Stomach smooth muscle (tissue), 2 donors: ENCODE measurements at regions not wholly inside any gene's neighbourhood (a gene's known extent, or its start where the extent isn't known, plus 50 kb on each side); places are given as distances from the start of the nearest gene placed in this dataset.
"Not testable (repeated sequence)": the region's sequence is repeated elsewhere in the genome, so short reads cannot be mapped to it uniquely, and the experiment has no call there.

Experiments
- H3K27ac ChIP-seq: one replicate; pipeline ENCODE4 v1.7.0; 2013; ENCODE audit warnings: mild to moderate bottlenecking, low read length, inconsistent platforms
- H3K27me3 ChIP-seq, 2 donors: one replicate each; pipeline ENCODE4 v1.7.0; 2013; ENCODE audit warnings: low read length in 2 of 2; ENCODE audit not compliant: insufficient read depth in 2 of 2, control insufficient read depth in 1 of 2
- H3K36me3 ChIP-seq, 2 donors: one replicate each; pipeline ENCODE4 v1.7.0; 2013; ENCODE audit warnings: low read length in 2 of 2; ENCODE audit not compliant: control insufficient read depth in 2 of 2, insufficient read depth in 2 of 2
- H3K4me1 ChIP-seq: one replicate; pipeline ENCODE4 v1.7.0; 2013; ENCODE audit warnings: low read length; ENCODE audit not compliant: control insufficient read depth, insufficient read depth
- H3K4me3 ChIP-seq, 2 donors: one replicate each; pipeline ENCODE4 v1.7.0; 2013; ENCODE audit warnings: low read length in 2 of 2
- H3K9ac ChIP-seq, 2 donors: one replicate each; pipeline ENCODE4 v1.7.0; 2013; ENCODE audit warnings: low read length in 2 of 2, mild to moderate bottlenecking in 1 of 2
- H3K9me3 ChIP-seq, 2 donors: one replicate each; pipeline ENCODE4 v1.7.0; 2013; ENCODE audit warnings: low read length in 2 of 2; ENCODE audit not compliant: control insufficient read depth in 2 of 2
- donor health status: healthy.
- donor health status: Pancreatic carcinoma.

DNA sequence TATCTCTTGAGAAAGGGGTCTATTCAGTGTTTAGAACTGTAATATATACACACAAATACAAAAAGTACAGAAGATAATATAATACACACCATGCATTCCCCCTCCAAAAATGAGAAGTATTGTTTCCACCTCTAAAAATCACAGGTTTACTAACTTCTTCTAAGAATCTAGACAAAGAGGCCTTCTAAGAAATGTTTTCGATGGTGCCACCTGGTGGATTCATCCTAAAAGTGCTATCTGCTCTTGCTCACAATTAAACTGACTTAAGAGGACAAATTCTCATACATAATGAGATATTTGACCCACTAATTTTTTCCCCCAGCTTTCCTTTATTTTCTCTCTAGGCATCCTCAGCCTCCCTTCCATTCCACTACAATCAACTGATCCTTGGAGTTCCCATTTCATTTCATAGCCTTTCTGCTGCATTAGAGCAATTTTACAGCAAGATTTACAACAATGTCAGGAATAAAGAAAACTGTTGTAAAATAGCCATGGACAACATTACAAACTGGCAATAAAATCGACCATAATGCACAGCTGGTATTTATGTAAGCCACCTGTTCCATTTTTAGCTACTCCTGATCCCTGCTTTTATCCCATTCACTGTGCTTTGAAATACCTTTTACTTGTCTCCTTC lies 124.6 kb downstream of the ARRDC4 start:
- Histone ChIP-seq H3K36me3 (no peaks in the 10 kb centered on the region), H3K27ac (no peak overlapping the region), H3K4me3 (no peak overlapping the region), H3K9me3 (no peaks in the 10 kb centered on the region), H3K4me1 (no peaks in the 10 kb centered on the region), H3K9ac (no peak overlapping the region), H3K27me3 (no peaks in the 10 kb centered on the region)

GRCh38 chr15:98088307-98088945 lies 127.9 kb downstream of the ARRDC4 start:
- H3K36me3 ChIP-seq, H3K4me1 ChIP-seq, H3K4me3 ChIP-seq, H3K9me3 ChIP-seq, H3K27ac ChIP-seq, H3K27me3 ChIP-seq, H3K9ac ChIP-seq: not testable (repeated sequence)

GRCh38 chr15:98089352-98089751 lies 128.8 kb downstream of the ARRDC4 start:
- H3K9ac ChIP-seq, H3K9me3 ChIP-seq, H3K36me3 ChIP-seq, H3K4me3 ChIP-seq, H3K27me3 ChIP-seq, H3K4me1 ChIP-seq, H3K27ac ChIP-seq: not testable (repeated sequence)

DNA sequence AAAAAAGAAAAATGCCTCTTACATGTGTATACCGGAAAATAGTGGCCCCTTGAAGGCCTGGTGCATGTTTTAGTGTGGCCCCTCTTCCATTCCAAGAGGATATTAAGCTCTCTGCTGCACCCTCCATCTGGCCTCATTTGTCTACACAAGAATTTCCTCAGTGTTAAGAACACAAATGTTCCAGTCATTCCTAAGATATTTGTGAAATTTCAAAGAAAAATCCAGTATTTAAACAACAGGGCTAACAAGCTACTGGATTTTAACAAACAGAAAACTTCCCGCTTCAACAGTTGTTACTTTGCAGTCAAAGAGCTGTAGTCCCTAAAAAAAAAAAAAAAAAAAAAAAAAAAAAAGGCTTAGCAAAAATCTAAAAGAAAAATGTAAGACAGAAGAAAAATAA lies 137.5 kb downstream of the ARRDC4 start:
- not testable (repeated sequence) for H3K27ac ChIP-seq, H3K4me1 ChIP-seq, H3K9me3 ChIP-seq

DNA sequence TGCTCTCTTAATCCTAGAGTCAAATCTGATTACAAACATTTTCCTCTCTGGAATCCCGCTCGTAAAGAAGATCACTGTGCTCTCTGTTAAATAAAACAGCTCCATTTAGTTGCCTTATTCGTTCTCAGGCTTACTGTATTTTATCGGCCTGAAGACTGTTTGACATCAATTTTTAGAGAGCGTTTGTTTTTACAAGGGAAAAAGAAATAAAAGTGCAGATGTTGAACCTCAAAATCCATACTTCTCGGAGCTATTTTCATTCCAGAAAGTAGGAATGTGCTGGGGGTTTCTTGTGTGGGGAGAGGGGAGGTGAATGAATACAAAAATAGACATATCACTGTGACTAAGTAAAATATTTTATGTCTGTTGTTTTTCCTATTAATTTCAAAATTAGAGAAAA lies 140.1 kb downstream of the ARRDC4 start:
- H3K27ac ChIP-seq: not testable (repeated sequence)

More for the DNA sequence above, 137.5 kb downstream of the ARRDC4 start:
- not testable (repeated sequence) for H3K4me3 ChIP-seq, H3K27me3 ChIP-seq, H3K36me3 ChIP-seq, H3K9ac ChIP-seq

DNA sequence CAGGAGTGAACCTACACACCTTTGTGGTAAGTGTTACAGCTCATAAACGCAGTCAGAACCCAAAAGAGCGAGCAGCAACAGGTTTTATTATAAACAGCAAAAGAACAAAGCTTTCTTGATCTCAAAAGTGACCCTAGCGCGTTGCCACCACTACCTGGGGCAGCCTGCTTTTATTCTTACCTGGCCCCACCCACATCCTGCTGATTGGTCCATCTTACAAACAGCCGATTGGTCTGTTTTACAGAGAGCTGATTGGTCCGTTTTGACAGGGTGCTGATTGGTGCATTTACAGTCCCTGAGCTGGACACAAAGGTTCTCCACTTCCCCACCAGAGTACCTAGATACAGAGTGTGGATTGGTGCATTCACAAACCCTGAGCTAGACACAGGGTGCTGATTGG lies 143.1 kb downstream of the ARRDC4 start:
- no peak overlapping the region for H3K27ac ChIP-seq
- no peak overlapping the region for H3K9ac ChIP-seq
- H3K9me3 ChIP-seq: no peaks in the 10 kb centered on the region
- no peaks in the 10 kb centered on the region for H3K27me3 ChIP-seq
- H3K4me1 ChIP-seq: no peaks in the 10 kb centered on the region
- H3K4me3 ChIP-seq: no peak overlapping the region
- H3K36me3 ChIP-seq: no peaks in the 10 kb centered on the region

More for the DNA sequence above, 140.1 kb downstream of the ARRDC4 start:
- not testable (repeated sequence) for H3K9me3 ChIP-seq, H3K4me1 ChIP-seq, H3K9ac ChIP-seq, H3K4me3 ChIP-seq, H3K36me3 ChIP-seq, H3K27me3 ChIP-seq

DNA sequence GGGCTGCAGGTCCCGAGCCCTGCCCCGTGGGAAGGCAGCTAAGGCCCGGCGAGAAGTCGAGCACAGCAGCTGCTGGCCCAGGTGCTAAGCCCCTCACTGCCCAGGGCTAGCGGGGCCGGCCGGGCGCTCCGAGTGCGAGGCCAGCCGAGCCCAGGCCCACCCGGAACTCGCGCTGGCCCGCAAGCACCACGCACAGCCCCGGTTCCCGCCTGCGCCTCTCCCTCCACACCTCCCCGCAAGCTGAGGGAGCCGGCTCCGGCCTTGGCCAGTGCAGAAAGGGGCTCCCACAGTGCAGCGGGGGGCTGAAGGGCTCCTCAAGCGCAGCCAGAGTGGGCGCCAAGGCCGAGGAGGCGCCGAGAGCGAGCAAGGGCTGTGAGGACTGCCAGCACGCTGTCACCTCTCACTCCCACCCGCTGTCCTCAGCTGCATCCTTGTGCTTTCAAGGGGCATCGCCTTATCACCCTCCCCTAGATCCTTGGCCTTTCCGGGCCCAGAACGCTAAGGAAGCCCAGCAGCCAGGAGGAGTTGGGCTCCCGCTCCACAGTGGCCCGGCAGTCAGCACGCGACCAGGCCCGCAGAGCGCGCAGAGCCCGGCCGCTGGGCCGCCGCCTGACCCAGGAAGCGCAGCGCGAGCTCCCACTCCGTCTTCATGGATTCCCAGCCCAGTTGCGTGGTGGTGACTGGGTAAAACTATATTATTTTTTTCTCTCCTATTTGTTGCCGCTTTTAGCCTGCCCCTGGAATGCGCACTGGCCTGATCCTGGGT lies 144.1 kb downstream of the ARRDC4 start:
- not testable (repeated sequence) for H3K27me3 ChIP-seq, H3K4me3 ChIP-seq, H3K9ac ChIP-seq, H3K27ac ChIP-seq, H3K9me3 ChIP-seq, H3K4me1 ChIP-seq, H3K36me3 ChIP-seq

GRCh38 chr15:98106615-98107194 lies 146.2 kb downstream of the ARRDC4 start:
- H3K9ac ChIP-seq, H3K27me3 ChIP-seq, H3K9me3 ChIP-seq, H3K4me3 ChIP-seq, H3K36me3 ChIP-seq, H3K4me1 ChIP-seq, H3K27ac ChIP-seq: not testable (repeated sequence)

DNA sequence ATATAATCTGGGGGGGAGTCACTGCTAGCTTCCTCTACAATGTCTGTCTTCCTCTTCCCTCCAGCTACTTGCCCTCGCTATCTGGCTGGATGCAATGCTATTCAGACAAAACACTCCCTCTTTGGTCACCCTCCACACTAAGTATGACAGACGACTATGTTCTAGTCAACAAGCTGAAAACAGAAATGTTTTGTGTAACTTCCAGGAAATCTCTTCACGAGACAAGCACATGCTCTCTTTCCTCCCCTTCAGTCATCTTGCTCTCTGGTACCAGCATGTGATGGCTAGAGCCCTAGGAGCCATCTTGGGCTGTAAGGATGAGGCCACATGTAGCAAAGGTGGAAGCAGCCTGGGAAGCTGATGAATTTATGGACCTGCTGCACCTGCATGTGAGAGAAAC lies 151.3 kb downstream of the ARRDC4 start:
- peaks cover 0 to 3% of the 10 kb centered on the region in 2 donors for H3K27me3 ChIP-seq
- no peak overlapping the region for H3K27ac ChIP-seq
- no peak overlapping the region for H3K9ac ChIP-seq
- H3K4me3 ChIP-seq: no peak overlapping the region
- H3K36me3 ChIP-seq: no peaks in the 10 kb centered on the region
- no peaks in the 10 kb centered on the region for H3K9me3 ChIP-seq
- no peaks in the 10 kb centered on the region for H3K4me1 ChIP-seq

- no peak overlapping the region for H3K27ac ChIP-seq
- H3K9ac ChIP-seq: no peak overlapping the region
- H3K4me3 ChIP-seq: no peak overlapping the region
- H3K9me3 ChIP-seq: no peaks in the 10 kb centered on the region
- peaks cover 0 to 3% of the 10 kb centered on the region in 2 donors for H3K27me3 ChIP-seq
- no peaks in the 10 kb centered on the region for H3K36me3 ChIP-seq
- no peaks in the 10 kb centered on the region for H3K4me1 ChIP-seq
Measured at GRCh38 chr15:98113327-98113726, 152.8 kb downstream of the ARRDC4 start.

- H3K9me3 ChIP-seq: no peaks in the 10 kb centered on the region
- no peak overlapping the region for H3K27ac ChIP-seq
- H3K9ac ChIP-seq: no peak overlapping the region
- H3K36me3 ChIP-seq: no peaks in the 10 kb centered on the region
- no peak overlapping the region for H3K4me3 ChIP-seq
- no peaks in the 10 kb centered on the region for H3K27me3 ChIP-seq
- no peaks in the 10 kb centered on the region for H3K4me1 ChIP-seq
Measured at GRCh38 chr15:98120561-98120960, 160.1 kb downstream of the ARRDC4 start.
